SU-DHL-6 (cell line): ENCODE measurements at regions not wholly inside any gene's neighbourhood (a gene's known extent, or its start where the extent isn't known, plus 50 kb on each side); places are given as distances from the start of the nearest gene placed in this dataset.

Experiments
- H2AFZ ChIP-seq: fragments of 200-600 bp; sonication (generic); 2 replicates; pipeline ENCODE4 v1.6.1; 2014; ENCODE audit warnings: low read depth, mild to moderate bottlenecking, moderate library complexity, mixed read lengths, antibody characterized with exemption, low read length; ENCODE audit not compliant: severe bottlenecking
- H3F3A ChIP-seq: fragments of 200-600 bp; shearing (Covaris generic); 2 replicates; pipeline ENCODE4 v1.6.0; 2016; ENCODE audit warnings: antibody characterized with exemption, mild to moderate bottlenecking; ENCODE audit not compliant: insufficient read depth
- H3K27ac ChIP-seq: fragments of 200-600 bp; sonication (generic); 2 replicates; pipeline ENCODE4 v1.5.1; 2016; ENCODE audit warnings: low read depth, mild to moderate bottlenecking, low read length, moderate library complexity, mixed read lengths
- H3K27me3 ChIP-seq: fragments of 200-600 bp; sonication (generic), shearing (Covaris generic); 2 replicates; pipeline ENCODE4 v1.6.0; 2014; ENCODE audit warnings: mild to moderate bottlenecking, low read length
- H3K36me3 ChIP-seq: fragments of 200-600 bp; sonication (generic); 2 replicates; pipeline ENCODE4 v1.6.1; 2014; ENCODE audit warnings: mild to moderate bottlenecking, low read length, mixed read lengths
- H3K4me2 ChIP-seq: fragments of 300-600, 200-600 bp; shearing (Covaris generic), sonication (generic); 2 replicates; pipeline ENCODE4 v1.6.0; 2014; ENCODE audit warnings: low read length, low read depth, mild to moderate bottlenecking; ENCODE audit not compliant: poor library complexity, severe bottlenecking
- H3K4me3 ChIP-seq: fragments of 200-600 bp; sonication (generic); 2 replicates; pipeline ENCODE4 v1.5.1; 2014; ENCODE audit warnings: antibody characterized with exemption, low read length, mild to moderate bottlenecking, mixed read lengths; ENCODE audit not compliant: insufficient read depth, poor library complexity, severe bottlenecking
- H3K79me2 ChIP-seq: fragments of 200-600 bp; sonication (generic); 2 replicates; pipeline ENCODE4 v1.6.1; 2014; ENCODE audit warnings: mild to moderate bottlenecking, low read length, moderate library complexity; ENCODE audit not compliant: insufficient read depth
- H3K9ac ChIP-seq: fragments of 200-600 bp; sonication (generic); 2 replicates; pipeline ENCODE4 v1.7.0; 2014; ENCODE audit warnings: mild to moderate bottlenecking, low read length
- H3K9me2 ChIP-seq: fragments of 200-600 bp; sonication (generic); replicated peaks from 2 replicates; pipeline ENCODE4 v1.6.1; 2014; ENCODE audit warnings: low read length; ENCODE audit not compliant: insufficient read depth
- H3K9me3 ChIP-seq: fragments of 200-600 bp; sonication (generic); 2 replicates; pipeline ENCODE4 v1.6.1; 2014; ENCODE audit warnings: low read length, mixed read lengths; ENCODE audit not compliant: insufficient read depth
- H4K20me1 ChIP-seq: fragments of 200-600 bp; sonication (generic); 2 replicates; pipeline ENCODE4 v1.6.1; 2014; ENCODE audit warnings: low read depth, mild to moderate bottlenecking, antibody characterized with exemption, low read length, moderate library complexity, mixed read lengths
- EZH2phosphoT487 ChIP-seq: fragments of 200-600 bp; sonication (generic), shearing (Covaris generic); conservative IDR thresholded peaks from 2 replicates; pipeline ENCODE4 v1.6.1; 2018; ENCODE audit warnings: mild to moderate bottlenecking, antibody characterized with exemption, low read length, moderate library complexity, mixed read lengths
- TF ChIP-seq, protein P1 (sequence below): fragments of 200-600 bp; sonication (generic); IDR thresholded peaks from one replicate; pipeline ENCODE4 v1.5.1; 2017; ENCODE audit warnings: antibody characterized with exemption, mild to moderate bottlenecking, low read length, moderate library complexity; ENCODE audit not compliant: insufficient read depth, poor library complexity, severe bottlenecking

DNA sequence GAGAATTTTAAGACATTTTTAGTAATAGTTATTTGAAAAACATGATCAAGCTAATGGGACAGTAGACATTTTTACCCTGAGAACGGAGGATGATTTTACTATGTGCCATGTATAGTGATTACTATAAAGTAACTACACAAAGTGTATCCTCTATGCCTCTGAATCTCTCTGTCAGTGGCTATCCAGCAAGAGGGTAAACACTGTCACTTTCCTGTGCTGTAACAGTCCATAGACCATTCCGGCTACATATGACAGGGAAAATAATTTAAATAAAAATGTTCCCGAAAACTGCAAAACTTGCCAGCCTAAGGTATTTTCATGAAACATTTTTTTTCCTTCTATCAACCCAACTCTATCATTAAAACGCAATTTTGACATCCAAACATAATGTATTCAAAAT is 1632.2 kb upstream of the ACVR2A start:
- no peaks in the 10 kb centered on the region for H4K20me1 ChIP-seq
- no peak for TF ChIP-seq EZH2phosphoT487
- TF ChIP-seq, protein P1, sequence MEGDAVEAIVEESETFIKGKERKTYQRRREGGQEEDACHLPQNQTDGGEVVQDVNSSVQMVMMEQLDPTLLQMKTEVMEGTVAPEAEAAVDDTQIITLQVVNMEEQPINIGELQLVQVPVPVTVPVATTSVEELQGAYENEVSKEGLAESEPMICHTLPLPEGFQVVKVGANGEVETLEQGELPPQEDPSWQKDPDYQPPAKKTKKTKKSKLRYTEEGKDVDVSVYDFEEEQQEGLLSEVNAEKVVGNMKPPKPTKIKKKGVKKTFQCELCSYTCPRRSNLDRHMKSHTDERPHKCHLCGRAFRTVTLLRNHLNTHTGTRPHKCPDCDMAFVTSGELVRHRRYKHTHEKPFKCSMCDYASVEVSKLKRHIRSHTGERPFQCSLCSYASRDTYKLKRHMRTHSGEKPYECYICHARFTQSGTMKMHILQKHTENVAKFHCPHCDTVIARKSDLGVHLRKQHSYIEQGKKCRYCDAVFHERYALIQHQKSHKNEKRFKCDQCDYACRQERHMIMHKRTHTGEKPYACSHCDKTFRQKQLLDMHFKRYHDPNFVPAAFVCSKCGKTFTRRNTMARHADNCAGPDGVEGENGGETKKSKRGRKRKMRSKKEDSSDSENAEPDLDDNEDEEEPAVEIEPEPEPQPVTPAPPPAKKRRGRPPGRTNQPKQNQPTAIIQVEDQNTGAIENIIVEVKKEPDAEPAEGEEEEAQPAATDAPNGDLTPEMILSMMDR: no peak
- no peak overlapping the region for H2AFZ ChIP-seq

DNA sequence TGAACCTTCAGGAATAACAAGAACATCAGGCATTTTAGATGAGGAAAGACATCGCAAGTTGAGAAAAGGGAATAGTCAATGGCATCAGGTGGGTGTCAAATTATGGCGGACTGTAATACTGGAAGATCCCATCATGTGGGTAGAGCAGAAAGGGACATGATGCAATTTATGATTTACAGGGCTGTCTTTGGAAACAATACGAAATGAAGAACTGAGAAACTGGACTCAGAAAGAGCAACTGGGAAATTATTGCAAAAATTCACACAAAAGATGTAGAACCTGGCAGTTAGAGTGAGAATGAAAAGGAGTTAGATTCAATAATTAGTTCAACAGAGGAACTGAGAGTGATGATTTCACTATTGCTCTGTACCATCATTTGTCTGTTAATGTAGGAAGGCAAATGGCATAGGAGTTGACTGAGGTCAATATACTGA is 1635.0 kb upstream of the ACVR2A start:
- Histone ChIP-seq H4K20me1 (no peaks in the 10 kb centered on the region), H3K36me3 (no peaks in the 10 kb centered on the region), H3K27me3 (0 out of 2 replicates have a peak, but pooled peaks cover 4% of the 10 kb centered on the region), H2AFZ (no peak overlapping the region), H3K9ac (no peak overlapping the region), H3K27ac (no peak overlapping the region), H3K9me3 (no peaks in the 10 kb centered on the region), H3K79me2 (no peaks in the 10 kb centered on the region), H3F3A (no peaks in the 10 kb centered on the region), H3K4me3 (no peak overlapping the region), H3K4me2 (no peak overlapping the region), H3K9me2 (no peaks in the 10 kb centered on the region; the same call in 1 of the 2 replicates)
- TF ChIP-seq EZH2phosphoT487: no peak
- TF ChIP-seq, protein P1: no peak

More for the DNA sequence above, 1632.2 kb upstream of the ACVR2A start:
- Histone ChIP-seq H3F3A (no peaks in the 10 kb centered on the region), H3K79me2 (no peaks in the 10 kb centered on the region), H3K27me3 (0 out of 2 replicates have a peak, but pooled peaks cover 3% of the 10 kb centered on the region), H3K9me2 (no peaks in the 10 kb centered on the region; the same call in 1 of the 2 replicates), H3K4me3 (no peak overlapping the region), H3K9me3 (no peaks in the 10 kb centered on the region), H3K4me2 (no peak overlapping the region), H3K27ac (no peak overlapping the region), H3K36me3 (no peaks in the 10 kb centered on the region), H3K9ac (no peak overlapping the region)

DNA sequence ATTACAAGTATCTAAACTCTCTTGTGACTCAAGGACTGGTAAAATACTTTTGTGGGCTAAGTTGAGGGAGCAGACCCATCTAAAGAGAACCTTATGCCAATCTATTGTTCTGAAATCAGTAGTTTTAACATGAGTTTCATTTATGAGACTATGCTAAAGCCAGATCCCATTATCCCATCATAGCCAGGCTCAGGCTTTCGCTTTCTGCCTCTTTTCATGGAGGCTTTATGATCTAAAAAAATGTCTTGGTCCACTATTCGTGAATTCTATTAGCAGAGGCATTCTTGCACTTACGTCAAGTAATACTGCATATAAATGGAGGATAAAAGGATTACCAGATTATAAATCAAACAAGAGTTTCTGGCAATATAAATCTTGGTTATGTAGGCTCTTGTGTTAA is 1636.9 kb upstream of the ACVR2A start:
- no peak overlapping the region for H3K4me3 ChIP-seq
- no peaks in the 10 kb centered on the region for H3K79me2 ChIP-seq
- H3K4me2 ChIP-seq: no peak overlapping the region
- H3K36me3 ChIP-seq: no peaks in the 10 kb centered on the region
- no peaks in the 10 kb centered on the region for H4K20me1 ChIP-seq
- H3K27me3 ChIP-seq: 0 out of 2 replicates have a peak, but pooled peaks cover 4% of the 10 kb centered on the region
- H3F3A ChIP-seq: no peaks in the 10 kb centered on the region
- no peak overlapping the region for H2AFZ ChIP-seq
- H3K27ac ChIP-seq: no peak overlapping the region
- H3K9me3 ChIP-seq: no peaks in the 10 kb centered on the region
- no peak overlapping the region for H3K9ac ChIP-seq
- no peaks in the 10 kb centered on the region; the same call in 1 of the 2 replicates for H3K9me2 ChIP-seq
- TF ChIP-seq, protein P1: no peak
- TF ChIP-seq EZH2phosphoT487: no peak
